HEK293 (cell line): ENCODE measurements at regions not wholly inside any gene's neighbourhood (a gene's known extent, or its start where the extent isn't known, plus 50 kb on each side); places are given as distances from the start of the nearest gene placed in this dataset.

ENCODE experiments used
- CTCF ChIA-PET: fragments of 350-600 bp; formaldehyde crosslinking; extraction: SDS; loops from one replicate; lab custom pipeline; 2021; ENCODE audit warnings: antibody characterized with exemption; lab: Yijun Ruan, JAX
- POLR2A ChIA-PET: fragments of 300-600 bp; formaldehyde crosslinking; extraction: SDS; loops from one replicate; lab custom pipeline; 2020; ENCODE audit warnings: antibody characterized with exemption, inconsistent platforms; lab: Yijun Ruan, JAX
- H3K27ac ChIP-seq: fragments of 200-500 bp; sonication (Bioruptor generic); 2 replicates; pipeline ENCODE4 v1.5.1; 2014; ENCODE audit warnings: low read depth, low read length, control low read depth, inconsistent platforms; ENCODE audit errors: extremely low read depth
- H3K36me3 ChIP-seq, 2 experiments: fragments of 200-500 bp in 1 of 2; sonication (Bioruptor generic) in 1 of 2; 1 replicate in 1 of 2; 2 replicates in 1 of 2; pipeline ENCODE4 v1.5.1; 2014 to 2017; ENCODE audit warnings: inconsistent platforms in 2 of 2, low read length in 2 of 2; ENCODE audit not compliant: control insufficient read depth in 2 of 2, insufficient read depth in 1 of 2
- H3K4me1 ChIP-seq: fragments of 200-500 bp; sonication (Bioruptor generic); 2 replicates; pipeline ENCODE4 v1.5.1; 2014; ENCODE audit warnings: mild to moderate bottlenecking, low read length, inconsistent platforms; ENCODE audit not compliant: control insufficient read depth, insufficient read depth
- H3K4me3 ChIP-seq: 2 replicates; pipeline ENCODE4 v1.5.1; 2011; ENCODE audit warnings: low read depth, mild to moderate bottlenecking, control low read depth, low read length, moderate library complexity
- H3K9me3 ChIP-seq: fragments of 200-500 bp; sonication (Bioruptor generic); 2 replicates; pipeline ENCODE4 v1.5.1; 2014; ENCODE audit warnings: low read depth, low read length, inconsistent platforms; ENCODE audit not compliant: control insufficient read depth, insufficient read depth
- ATF2 ChIP-seq: fragments of 450-650 bp; formaldehyde crosslinking; IDR thresholded peaks from 2 replicates; pipeline ENCODE4 v1.5.1; 2016; ENCODE audit warnings: missing biosample characterization, missing genetic modification characterization, low read depth
- GLIS1 ChIP-seq: fragments of 450-650 bp; formaldehyde crosslinking; IDR thresholded peaks from 2 replicates; pipeline ENCODE4 v1.5.1; 2016; ENCODE audit warnings: missing biosample characterization, missing genetic modification characterization
- INSM2 ChIP-seq: fragments of 450-650 bp; formaldehyde crosslinking; IDR thresholded peaks from 2 replicates; pipeline ENCODE4 v1.5.1; 2016; ENCODE audit warnings: missing biosample characterization, missing genetic modification characterization
- KLF1 ChIP-seq: fragments of 450-650 bp; formaldehyde crosslinking; IDR thresholded peaks from 2 replicates; pipeline ENCODE4 v1.5.1; 2016; ENCODE audit warnings: missing biosample characterization, missing genetic modification characterization
- SP7 ChIP-seq: fragments of 450-650 bp; formaldehyde crosslinking; IDR thresholded peaks from 2 replicates; pipeline ENCODE4 v1.5.1; 2016; ENCODE audit warnings: missing biosample characterization, missing genetic modification characterization
- WT1 ChIP-seq: fragments of 450-650 bp; formaldehyde crosslinking; IDR thresholded peaks from 2 replicates; pipeline ENCODE4 v1.5.1; 2016; ENCODE audit warnings: missing biosample characterization, missing genetic modification characterization
- ZIC2 ChIP-seq: fragments of 450-650 bp; formaldehyde crosslinking; IDR thresholded peaks from 2 replicates; pipeline ENCODE4 v1.5.1; 2016; ENCODE audit warnings: missing biosample characterization, missing genetic modification characterization
- ZNF174 ChIP-seq: fragments of 450-650 bp; formaldehyde crosslinking; IDR thresholded peaks from 2 replicates; pipeline ENCODE4 v1.5.0; 2017; ENCODE audit warnings: missing biosample characterization, mild to moderate bottlenecking, missing genetic modification characterization
- ZNF266 ChIP-seq: fragments of 450-650 bp; formaldehyde crosslinking; IDR thresholded peaks from 2 replicates; pipeline ENCODE4 v1.5.1; 2016; ENCODE audit warnings: missing biosample characterization, missing genetic modification characterization, low read depth
- ZNF335 ChIP-seq: fragments of 450-650 bp; formaldehyde crosslinking; conservative IDR thresholded peaks from 2 replicates; pipeline ENCODE4 v1.5.1; 2016; ENCODE audit warnings: missing biosample characterization, missing genetic modification characterization
- ZNF341 ChIP-seq: fragments of 450-650 bp; formaldehyde crosslinking; IDR thresholded peaks from 2 replicates; pipeline ENCODE4; 2016; ENCODE audit warnings: low read depth, missing biosample characterization, missing genetic modification characterization
- ZNF394 ChIP-seq: fragments of 450-650 bp; formaldehyde crosslinking; IDR thresholded peaks from 2 replicates; pipeline ENCODE4 v1.5.1; 2016; ENCODE audit warnings: missing biosample characterization, missing genetic modification characterization, mild to moderate bottlenecking, moderate library complexity, borderline replicate concordance
- ZNF398 ChIP-seq: fragments of 450-650 bp; formaldehyde crosslinking; IDR thresholded peaks from 2 replicates; pipeline ENCODE4 v1.5.1; 2017; ENCODE audit warnings: missing biosample characterization, missing genetic modification characterization
- ZNF501 ChIP-seq: fragments of 450-650 bp; formaldehyde crosslinking; IDR thresholded peaks from 2 replicates; pipeline ENCODE4 v1.5.1; 2016; ENCODE audit warnings: missing biosample characterization, missing genetic modification characterization
- ZNF514 ChIP-seq: fragments of 450-650 bp; formaldehyde crosslinking; IDR thresholded peaks from 2 replicates; pipeline ENCODE4 v1.5.1; 2016; ENCODE audit warnings: missing biosample characterization, missing genetic modification characterization
- ZNF610 ChIP-seq: fragments of 450-650 bp; formaldehyde crosslinking; IDR thresholded peaks from 2 replicates; pipeline ENCODE4 v1.5.1; 2016; ENCODE audit warnings: missing biosample characterization, missing genetic modification characterization, borderline replicate concordance
- TF ChIP-seq, protein P1 (sequence below): fragments of 450-650 bp; formaldehyde crosslinking; IDR thresholded peaks from 2 replicates; pipeline ENCODE4 v1.5.1; 2016; ENCODE audit warnings: missing biosample characterization, missing genetic modification characterization, borderline replicate concordance
- TF ChIP-seq, protein P2 (sequence below): fragments of 450-650 bp; formaldehyde crosslinking; IDR thresholded peaks from 2 replicates; pipeline ENCODE4 v1.5.1; 2016; ENCODE audit warnings: missing biosample characterization, missing genetic modification characterization
- TF ChIP-seq, protein P3 (sequence below): fragments of 450-650 bp; formaldehyde crosslinking; optimal IDR thresholded peaks from 2 replicates; pipeline ENCODE3; 2016; ENCODE audit warnings: missing biosample characterization, mild to moderate bottlenecking, missing genetic modification characterization

DNA sequence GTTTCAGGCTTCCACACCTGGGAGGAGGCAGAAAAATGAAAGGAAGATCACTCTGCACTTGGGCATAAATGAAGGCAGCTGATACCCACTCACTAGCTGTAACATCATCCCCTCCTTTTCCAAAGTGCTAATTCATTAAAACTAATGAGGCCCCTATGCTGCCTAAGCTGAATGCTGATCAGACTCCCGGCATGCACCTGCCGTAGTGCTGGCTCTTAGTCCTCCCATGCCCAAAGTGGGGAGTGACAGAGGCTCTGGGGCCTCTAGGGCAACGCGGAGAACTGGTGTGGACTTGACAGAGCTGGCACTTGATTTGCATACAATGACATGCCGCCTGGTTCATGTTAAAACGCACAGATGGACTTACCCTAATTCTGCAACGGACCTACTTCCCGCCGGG lies 96.5 kb upstream of the NCAM1 start (continued):
- TF ChIP-seq, protein P1, sequence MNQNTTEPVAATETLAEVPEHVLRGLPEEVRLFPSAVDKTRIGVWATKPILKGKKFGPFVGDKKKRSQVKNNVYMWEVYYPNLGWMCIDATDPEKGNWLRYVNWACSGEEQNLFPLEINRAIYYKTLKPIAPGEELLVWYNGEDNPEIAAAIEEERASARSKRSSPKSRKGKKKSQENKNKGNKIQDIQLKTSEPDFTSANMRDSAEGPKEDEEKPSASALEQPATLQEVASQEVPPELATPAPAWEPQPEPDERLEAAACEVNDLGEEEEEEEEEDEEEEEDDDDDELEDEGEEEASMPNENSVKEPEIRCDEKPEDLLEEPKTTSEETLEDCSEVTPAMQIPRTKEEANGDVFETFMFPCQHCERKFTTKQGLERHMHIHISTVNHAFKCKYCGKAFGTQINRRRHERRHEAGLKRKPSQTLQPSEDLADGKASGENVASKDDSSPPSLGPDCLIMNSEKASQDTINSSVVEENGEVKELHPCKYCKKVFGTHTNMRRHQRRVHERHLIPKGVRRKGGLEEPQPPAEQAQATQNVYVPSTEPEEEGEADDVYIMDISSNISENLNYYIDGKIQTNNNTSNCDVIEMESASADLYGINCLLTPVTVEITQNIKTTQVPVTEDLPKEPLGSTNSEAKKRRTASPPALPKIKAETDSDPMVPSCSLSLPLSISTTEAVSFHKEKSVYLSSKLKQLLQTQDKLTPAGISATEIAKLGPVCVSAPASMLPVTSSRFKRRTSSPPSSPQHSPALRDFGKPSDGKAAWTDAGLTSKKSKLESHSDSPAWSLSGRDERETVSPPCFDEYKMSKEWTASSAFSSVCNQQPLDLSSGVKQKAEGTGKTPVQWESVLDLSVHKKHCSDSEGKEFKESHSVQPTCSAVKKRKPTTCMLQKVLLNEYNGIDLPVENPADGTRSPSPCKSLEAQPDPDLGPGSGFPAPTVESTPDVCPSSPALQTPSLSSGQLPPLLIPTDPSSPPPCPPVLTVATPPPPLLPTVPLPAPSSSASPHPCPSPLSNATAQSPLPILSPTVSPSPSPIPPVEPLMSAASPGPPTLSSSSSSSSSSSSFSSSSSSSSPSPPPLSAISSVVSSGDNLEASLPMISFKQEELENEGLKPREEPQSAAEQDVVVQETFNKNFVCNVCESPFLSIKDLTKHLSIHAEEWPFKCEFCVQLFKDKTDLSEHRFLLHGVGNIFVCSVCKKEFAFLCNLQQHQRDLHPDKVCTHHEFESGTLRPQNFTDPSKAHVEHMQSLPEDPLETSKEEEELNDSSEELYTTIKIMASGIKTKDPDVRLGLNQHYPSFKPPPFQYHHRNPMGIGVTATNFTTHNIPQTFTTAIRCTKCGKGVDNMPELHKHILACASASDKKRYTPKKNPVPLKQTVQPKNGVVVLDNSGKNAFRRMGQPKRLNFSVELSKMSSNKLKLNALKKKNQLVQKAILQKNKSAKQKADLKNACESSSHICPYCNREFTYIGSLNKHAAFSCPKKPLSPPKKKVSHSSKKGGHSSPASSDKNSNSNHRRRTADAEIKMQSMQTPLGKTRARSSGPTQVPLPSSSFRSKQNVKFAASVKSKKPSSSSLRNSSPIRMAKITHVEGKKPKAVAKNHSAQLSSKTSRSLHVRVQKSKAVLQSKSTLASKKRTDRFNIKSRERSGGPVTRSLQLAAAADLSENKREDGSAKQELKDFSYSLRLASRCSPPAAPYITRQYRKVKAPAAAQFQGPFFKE (tag by site-specific recombination), result no peak

- CTCF ChIA-PET, result interaction anchor here (0.6 kb wide), 1 partner anchor 144 kb away, joined by 3 read pairs; no protein-coding TSS in a partner anchor
Observed at GRCh38 chr11:112871909-112872500, 89.2 kb upstream of the NCAM1 start.

GRCh38 chr11:112874980-112875379 lies 86.2 kb upstream of the NCAM1 start:
- no peaks in the 10 kb centered on the region for H3K36me3 ChIP-seq
- no peak overlapping the region for H3K27ac ChIP-seq
- CTCF ChIA-PET, result no interaction called here
- no peaks in the 10 kb centered on the region for H3K9me3 ChIP-seq
- no peaks in the 10 kb centered on the region; the same call in 1 of the 2 replicates for H3K4me1 ChIP-seq
- no peak overlapping the region for H3K4me3 ChIP-seq
- POLR2A ChIA-PET, result no interaction called here
- TF ChIP-seq, protein P2, sequence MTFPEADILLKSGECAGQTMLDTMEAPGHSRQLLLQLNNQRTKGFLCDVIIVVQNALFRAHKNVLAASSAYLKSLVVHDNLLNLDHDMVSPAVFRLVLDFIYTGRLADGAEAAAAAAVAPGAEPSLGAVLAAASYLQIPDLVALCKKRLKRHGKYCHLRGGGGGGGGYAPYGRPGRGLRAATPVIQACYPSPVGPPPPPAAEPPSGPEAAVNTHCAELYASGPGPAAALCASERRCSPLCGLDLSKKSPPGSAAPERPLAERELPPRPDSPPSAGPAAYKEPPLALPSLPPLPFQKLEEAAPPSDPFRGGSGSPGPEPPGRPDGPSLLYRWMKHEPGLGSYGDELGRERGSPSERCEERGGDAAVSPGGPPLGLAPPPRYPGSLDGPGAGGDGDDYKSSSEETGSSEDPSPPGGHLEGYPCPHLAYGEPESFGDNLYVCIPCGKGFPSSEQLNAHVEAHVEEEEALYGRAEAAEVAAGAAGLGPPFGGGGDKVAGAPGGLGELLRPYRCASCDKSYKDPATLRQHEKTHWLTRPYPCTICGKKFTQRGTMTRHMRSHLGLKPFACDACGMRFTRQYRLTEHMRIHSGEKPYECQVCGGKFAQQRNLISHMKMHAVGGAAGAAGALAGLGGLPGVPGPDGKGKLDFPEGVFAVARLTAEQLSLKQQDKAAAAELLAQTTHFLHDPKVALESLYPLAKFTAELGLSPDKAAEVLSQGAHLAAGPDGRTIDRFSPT, result no peak
- TF ChIP-seq, protein P3, sequence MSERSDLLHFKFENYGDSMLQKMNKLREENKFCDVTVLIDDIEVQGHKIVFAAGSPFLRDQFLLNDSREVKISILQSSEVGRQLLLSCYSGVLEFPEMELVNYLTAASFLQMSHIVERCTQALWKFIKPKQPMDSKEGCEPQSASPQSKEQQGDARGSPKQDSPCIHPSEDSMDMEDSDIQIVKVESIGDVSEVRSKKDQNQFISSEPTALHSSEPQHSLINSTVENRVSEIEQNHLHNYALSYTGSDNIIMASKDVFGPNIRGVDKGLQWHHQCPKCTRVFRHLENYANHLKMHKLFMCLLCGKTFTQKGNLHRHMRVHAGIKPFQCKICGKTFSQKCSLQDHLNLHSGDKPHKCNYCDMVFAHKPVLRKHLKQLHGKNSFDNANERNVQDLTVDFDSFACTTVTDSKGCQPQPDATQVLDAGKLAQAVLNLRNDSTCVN, result no peak
- TF ChIP-seq ZNF341 (tag by site-specific recombination), result no peak
- no peak for TF ChIP-seq INSM2 (tag by site-specific recombination)

More at GRCh38 chr11:112871909-112872500, 89.2 kb upstream of the NCAM1 start:
- H3K9me3 ChIP-seq, result no peaks in the 10 kb centered on the region
- H3K4me1 ChIP-seq, result no peaks in the 10 kb centered on the region; the same call in 1 of the 2 replicates
- TF ChIP-seq ATF2 (tag by site-specific recombination), result no peak
- TF ChIP-seq ZNF610, result no peak
- TF ChIP-seq ZNF501 (tag by site-specific recombination), result no peak
- peak; percentile 56 for TF ChIP-seq ZIC2 (tag by site-specific recombination)
- TF ChIP-seq KLF1 (tag by site-specific recombination), result peak; percentile 71
- TF ChIP-seq ZNF398 (tag by site-specific recombination), result 0 out of 2 replicates have a peak, but pooled peaks have one; percentile 41
- TF ChIP-seq ZNF174, result no peak
- no peak for TF ChIP-seq ZNF266 (tag by site-specific recombination)
- TF ChIP-seq WT1 (tag by site-specific recombination), result peak; percentile 84
- TF ChIP-seq ZNF335 (tag by site-specific recombination), result 0 out of 2 replicates have a peak, but pooled peaks have one; percentile 23
- TF ChIP-seq GLIS1 (tag by site-specific recombination), result 0 out of 2 replicates have a peak, but pooled peaks have one; percentile 28
- peak; percentile 73 for TF ChIP-seq SP7 (tag by site-specific recombination)
- no peak for TF ChIP-seq ZNF514
- TF ChIP-seq ZNF394 (tag by site-specific recombination), result no peak
- H3K4me3 ChIP-seq, result no peak overlapping the region
- no peak overlapping the region; the same call in 1 of the 2 replicates for H3K27ac ChIP-seq
- POLR2A ChIA-PET, result no interaction called here
- H3K36me3 ChIP-seq, result no peaks in the 10 kb centered on the region
